ENCODE measurements at regions not wholly inside any gene's neighbourhood (a gene's known extent, or its start where the extent isn't known, plus 50 kb on each side); places are given as distances from the start of the nearest gene placed in this dataset.

DNA sequence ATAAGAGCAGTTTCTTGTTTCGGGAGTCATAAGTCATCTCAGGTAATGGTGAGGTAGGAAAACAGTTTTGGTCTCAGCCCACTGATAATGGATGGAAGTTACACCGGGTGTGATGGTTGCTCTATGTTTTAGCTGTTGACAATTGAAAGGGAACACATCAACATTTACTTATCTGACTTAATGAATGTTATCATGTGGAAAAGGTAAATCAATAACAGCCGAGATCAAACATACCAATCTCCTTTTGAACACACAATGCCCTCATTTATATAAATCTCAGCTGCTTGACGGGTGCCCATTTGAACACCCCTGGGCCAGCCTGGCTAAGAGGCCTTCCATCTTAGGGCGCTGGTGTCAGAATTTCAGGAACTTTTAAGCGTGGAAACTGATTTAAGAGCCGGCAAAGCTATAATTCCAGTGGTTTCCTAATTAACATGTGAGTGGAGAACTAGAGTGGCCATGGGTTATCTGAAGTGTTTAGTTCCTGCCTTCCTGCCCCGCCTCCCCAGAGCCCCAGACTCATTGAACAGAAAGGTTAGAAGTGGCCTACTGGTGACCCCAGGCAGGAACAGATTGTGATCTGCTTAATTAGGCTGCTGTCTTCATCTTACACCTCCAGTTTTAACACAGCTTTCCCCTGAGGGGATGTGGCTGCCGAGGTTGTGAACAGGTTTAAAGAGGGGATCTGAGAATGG is 572.7 kb downstream of the FGF9 start:
- no peak overlapping the region for H2BK15ac ChIP-seq (ENCODE audit: low read length)
- 72% methylated on average over 9 of the region's 9 CpGs; no CpG with 5 or more reads in 1 of the 2 experiments for WGBS, 2 experiments (ENCODE audit: extremely low coverage in 1 of 2, insufficient coverage in 1 of 2, insufficient read length in 1 of 2, insufficient replicate concordance in 2 of 2, low coverage in 1 of 2, low lambda C conversion rate in 2 of 2, missing lambda C conversion rate in 1 of 2)
- H4K20me1 ChIP-seq (replicated peaks in 1 of 2; ENCODE audit: control insufficient read depth in 1 of 2, insufficient read depth in 2 of 2, low read length in 2 of 2) = no peaks in the 10 kb centered on the region
- peak overlapping the region; percentile 62; the same call in 1 of the 2 replicates for H4K8ac ChIP-seq (ENCODE audit: extremely low read depth, insufficient read depth, low read length)
- no peak overlapping the region for H3K9ac ChIP-seq (replicated peaks in 1 of 4; ENCODE audit: extremely low read depth in 1 of 4, low read depth in 3 of 4, low read length in 3 of 4)
- no peak overlapping the region for H3K18ac ChIP-seq (ENCODE audit: extremely low read depth, low read length)
- no peak overlapping the region for H3K4me2 ChIP-seq (ENCODE audit: insufficient read depth in 1 of 2, low read depth in 2 of 2, low read length in 2 of 2)
- CTCF ChIA-PET (ENCODE audit: partially characterized antibody) = interaction anchor here (0.5 to 2.3 kb wide), 4 partner anchors 13 to 420 kb away, joined by 3 to 7 read pairs (median 3); no protein-coding TSS in a partner anchor
- H3K4me3 ChIP-seq (ENCODE audit: extremely low read depth in 1 of 4, insufficient read depth in 2 of 4, low read depth in 3 of 4, low read length in 4 of 4) = no peak overlapping the region
- no peak overlapping the region for H2BK20ac ChIP-seq (ENCODE audit: low read length)
- H2AK5ac ChIP-seq (ENCODE audit: low read depth, low read length) = no peak overlapping the region
- FAIRE-seq (no peak), DNase-seq (ENCODE audit: low read depth in 1 of 2, low spot score in 2 of 2) (no peak)
- H3K56ac ChIP-seq (replicated peaks; ENCODE audit: insufficient read length, low read depth, low read length) = no peak overlapping the region
- TF ChIP-seq CREB1 (IDR thresholded peaks at IDR 0.05) = no peak
- no peak for TF ChIP-seq SAP30 (IDR thresholded peaks at IDR 0.05; ENCODE audit: insufficient read depth, insufficient replicate concordance, low read length)
- no peak for TF ChIP-seq GTF2F1 (IDR thresholded peaks at IDR 0.05; ENCODE audit: borderline replicate concordance, low read depth, low read length)
- no peak for TF ChIP-seq BCL11A (IDR thresholded peaks at IDR 0.05; ENCODE audit: low read depth in 2 of 2, low read length in 2 of 2)
- no peak for TF ChIP-seq TCF12 (IDR thresholded peaks at IDR 0.05; ENCODE audit: low read depth, low read length)
- no peak for TF ChIP-seq CEBPB (IDR thresholded peaks at IDR 0.05; ENCODE audit: low read depth, low read length)
- TF ChIP-seq KDM4A (IDR thresholded peaks at IDR 0.05; ENCODE audit: low read depth, low read length, severe bottlenecking) = no peak
- no peak for TF ChIP-seq CHD1 (IDR thresholded peaks at IDR 0.05; ENCODE audit: low read depth, low read length)
- TF ChIP-seq, protein P1, sequence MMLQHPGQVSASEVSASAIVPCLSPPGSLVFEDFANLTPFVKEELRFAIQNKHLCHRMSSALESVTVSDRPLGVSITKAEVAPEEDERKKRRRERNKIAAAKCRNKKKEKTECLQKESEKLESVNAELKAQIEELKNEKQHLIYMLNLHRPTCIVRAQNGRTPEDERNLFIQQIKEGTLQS (IDR thresholded peaks at IDR 0.05; ENCODE audit: insufficient read depth, low read depth, low read length) = no peak
- no peak for TF ChIP-seq TBP (IDR thresholded peaks at IDR 0.05; ENCODE audit: low read depth, low read length)
- TF ChIP-seq CTBP2 (IDR thresholded peaks at IDR 0.05; ENCODE audit: borderline replicate concordance, insufficient read depth, insufficient read length, low read length) = no peak
- H3K79me2 ChIP-seq (ENCODE audit: control insufficient read depth in 1 of 2, insufficient read depth in 2 of 2, low read length in 2 of 2) = no peaks in the 10 kb centered on the region
- H3K27me3 ChIP-seq (replicated peaks in 1 of 4; ENCODE audit: control insufficient read depth in 3 of 4, extremely low read depth in 1 of 4, insufficient read depth in 3 of 4, low read length in 3 of 4) = no peaks in the 10 kb centered on the region
- peaks cover 2% of the 10 kb centered on the region; the same call in 1 of the 2 replicates for H3K23me2 ChIP-seq (ENCODE audit: low read depth, low read length)
- no peaks in the 10 kb centered on the region for H3K9me3 ChIP-seq (ENCODE audit: insufficient read depth in 2 of 2, low read depth in 1 of 2, low read length in 1 of 2)
- H2AFZ ChIP-seq (ENCODE audit: low read length) = no peak overlapping the region
- POLR2A ChIA-PET (ENCODE audit: partially characterized antibody) = no interaction called here
- no peak overlapping the region for H3K14ac ChIP-seq (ENCODE audit: insufficient read length)
- no peak overlapping the region for H3K23ac ChIP-seq (ENCODE audit: insufficient read length)
- no peak overlapping the region for H3K27ac ChIP-seq (ENCODE audit: low read depth, low read length)
- no peak overlapping the region for H4K91ac ChIP-seq (replicated peaks; ENCODE audit: insufficient read length, low read length)
- H2BK5ac ChIP-seq (ENCODE audit: low read depth, low read length) = no peak overlapping the region
- no peak overlapping the region for H4K5ac ChIP-seq (ENCODE audit: insufficient read length, low read depth, low read length)
- no peaks in the 10 kb centered on the region; the same call in 1 of the 2 replicates for H3K79me1 ChIP-seq (ENCODE audit: low read depth, low read length)
- no peak overlapping the region for H2BK12ac ChIP-seq (ENCODE audit: low read depth, low read length)
- H3K4me1 ChIP-seq (replicated peaks in 1 of 4; ENCODE audit: control insufficient read depth in 3 of 4, insufficient read depth in 4 of 4, low read length in 3 of 4) = no peaks in the 10 kb centered on the region
- no peak overlapping the region for H2BK120ac ChIP-seq (replicated peaks; ENCODE audit: low read depth, low read length)
- H3K4ac ChIP-seq (replicated peaks; ENCODE audit: insufficient read length, low read depth, low read length) = no peak overlapping the region
- no peaks in the 10 kb centered on the region for H3K36me3 ChIP-seq (ENCODE audit: control insufficient read depth in 2 of 4, insufficient read depth in 4 of 4, low read length in 3 of 4)
